Right ventricle myocardium superior (tissue), 1 donor: ENCODE measurements at regions not wholly inside any gene's neighbourhood (a gene's known extent, or its start where the extent isn't known, plus 50 kb on each side); places are given as distances from the start of the nearest gene placed in this dataset.

ENCODE experiments used
- ATAC-seq: fragments of 200-7000 bp; cut with Tn5 transposase; one replicate; pipeline ENCODE4 v1.9.1; 2020; ENCODE audit warnings: mild to moderate bottlenecking; ENCODE audit not compliant: poor library complexity
- DNase-seq: peaks from one replicate; pipeline ENCODE4 v3.0.0-alpha.2; 2020
- intact Hi-C: fragments of 100-400 bp; cut with DNase I; formaldehyde crosslinking; loops from one replicate; pipeline ENCODE4 v1.11.2; 2022
- donor health status: DM: no; HTN: yes; CAD: no; lungs with severe emphysema.

DNA sequence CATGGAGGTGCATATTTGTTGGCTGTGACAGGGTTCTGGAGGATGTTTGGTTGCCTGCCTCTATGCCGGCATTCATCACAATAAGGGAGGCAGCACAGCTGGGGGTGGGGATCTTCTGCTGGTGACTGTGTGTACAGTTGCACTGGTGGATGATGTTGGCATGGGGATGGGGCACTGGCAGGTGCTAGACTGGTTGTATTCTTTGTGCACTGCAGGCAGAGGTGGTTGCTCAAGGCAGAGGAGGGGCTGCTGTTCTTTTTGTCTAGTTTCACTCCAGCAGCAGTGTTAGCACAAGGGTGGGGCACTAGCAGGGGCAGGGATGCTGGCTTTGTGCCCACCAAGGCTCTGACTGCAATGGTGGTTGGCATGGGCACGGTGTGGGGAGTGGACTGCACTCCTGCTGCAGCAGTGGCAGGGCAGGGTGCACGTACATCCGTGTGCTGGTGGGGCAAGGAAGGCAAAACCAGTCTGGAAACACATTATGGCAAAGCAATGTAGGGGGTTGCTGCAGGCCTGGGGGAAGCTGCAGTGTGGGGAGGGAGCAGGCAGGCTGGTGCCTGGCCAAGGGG is 69.3 kb downstream of the ISOC1 start:
- DNase-seq (no peak), ATAC-seq (no peak)
- intact Hi-C loops = no loop called here

DNA sequence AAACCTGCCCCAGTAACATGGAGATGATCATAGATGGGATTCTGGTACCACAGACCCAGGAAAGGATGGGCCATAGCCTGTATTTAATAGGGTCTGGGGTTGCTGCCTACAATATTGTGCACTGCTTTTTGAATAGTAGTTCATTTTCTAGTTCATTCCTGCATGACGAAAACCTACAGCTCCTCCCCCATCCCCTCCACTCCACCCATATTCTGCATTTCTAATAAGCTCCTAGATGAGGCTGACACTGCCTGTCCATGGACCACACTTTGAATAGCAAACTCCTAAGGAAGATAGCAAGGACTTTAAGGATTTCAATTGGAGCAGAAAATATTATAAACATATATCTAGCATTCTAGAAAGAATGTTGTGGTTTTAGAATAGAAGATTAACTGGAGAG is 75.5 kb downstream of the ISOC1 start:
- intact Hi-C loops = no loop called here
- DNase-seq (no peak), ATAC-seq (no peak)

DNA sequence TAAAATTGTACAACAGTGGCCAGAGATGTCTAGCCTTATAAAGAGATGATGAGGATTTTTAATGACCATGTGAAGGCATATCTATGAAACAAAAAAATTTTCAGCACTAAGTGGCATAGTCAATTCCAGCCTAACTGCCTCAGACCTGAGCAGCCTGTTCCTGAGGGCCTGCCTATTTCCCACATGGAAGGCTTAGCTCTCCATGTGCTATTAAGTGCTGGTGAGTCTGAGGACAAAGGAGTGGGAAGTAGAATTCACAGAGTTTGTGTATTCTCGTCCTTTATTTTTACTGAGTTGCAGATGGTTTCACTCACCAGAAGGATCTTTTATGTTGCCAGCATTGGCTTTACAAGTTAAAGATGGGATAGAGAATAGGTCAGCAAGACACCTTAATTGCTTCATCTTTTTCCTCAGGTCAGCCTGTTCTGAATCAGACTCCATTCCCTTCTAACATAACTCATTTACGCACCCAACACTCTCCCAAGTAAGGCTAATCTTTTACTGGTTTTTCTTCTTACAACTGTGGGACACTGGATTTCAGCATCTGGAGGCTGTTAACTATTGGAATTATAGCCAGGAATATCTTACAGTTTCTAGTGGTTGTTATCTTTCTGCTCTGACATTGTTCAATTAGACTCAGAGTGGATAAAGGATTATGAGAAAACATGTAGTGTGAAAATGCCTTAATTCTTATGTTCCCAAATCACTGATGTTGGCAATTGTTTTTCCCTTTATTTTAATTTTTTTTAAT is 76.8 kb downstream of the ISOC1 start:
- intact Hi-C loops = no loop called here
- ATAC-seq = peak; percentile 32
- no peak for DNase-seq

DNA sequence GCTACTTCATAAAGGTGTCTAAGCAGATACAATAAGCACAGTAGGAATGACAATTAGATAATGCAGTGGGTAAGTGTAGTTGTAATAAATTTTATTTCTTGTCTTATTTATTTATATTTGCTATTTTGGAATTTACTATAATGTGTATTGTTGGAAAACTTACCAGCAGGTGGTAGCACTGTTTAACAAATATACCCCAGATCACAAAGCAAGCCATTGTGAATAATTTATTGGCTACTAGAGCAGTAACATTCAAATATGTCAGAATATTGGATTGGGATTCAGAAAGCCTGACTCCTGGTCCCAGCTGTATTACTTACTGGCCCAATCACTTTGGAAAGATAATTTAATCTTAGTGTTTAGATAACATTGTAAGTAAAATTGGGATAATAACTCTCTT is 78.0 kb downstream of the ISOC1 start:
- peak; percentile 75 for ATAC-seq
- DNase-seq = no peak
- intact Hi-C loops = no loop called here

DNA sequence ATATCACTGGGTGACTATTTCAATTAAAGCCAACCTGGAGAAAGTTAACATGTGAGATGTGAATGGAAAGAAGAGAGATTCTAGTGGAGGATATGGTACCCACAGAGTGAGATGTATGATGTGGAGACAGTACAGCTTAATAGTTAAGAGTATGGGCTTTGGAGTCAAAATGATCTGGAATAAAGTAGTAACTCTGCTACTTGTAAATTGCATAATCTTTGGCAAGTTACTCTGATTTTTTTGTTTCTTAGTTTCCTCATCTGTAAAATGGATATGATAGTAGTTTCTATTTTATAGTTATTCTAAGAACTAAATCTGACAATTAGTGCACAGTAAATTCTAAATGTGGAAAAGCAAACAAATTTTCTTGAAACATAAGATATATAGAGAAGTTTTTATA is 79.2 kb downstream of the ISOC1 start:
- intact Hi-C loops = no loop called here
- no peak for DNase-seq
- ATAC-seq = peak; percentile 40

DNA sequence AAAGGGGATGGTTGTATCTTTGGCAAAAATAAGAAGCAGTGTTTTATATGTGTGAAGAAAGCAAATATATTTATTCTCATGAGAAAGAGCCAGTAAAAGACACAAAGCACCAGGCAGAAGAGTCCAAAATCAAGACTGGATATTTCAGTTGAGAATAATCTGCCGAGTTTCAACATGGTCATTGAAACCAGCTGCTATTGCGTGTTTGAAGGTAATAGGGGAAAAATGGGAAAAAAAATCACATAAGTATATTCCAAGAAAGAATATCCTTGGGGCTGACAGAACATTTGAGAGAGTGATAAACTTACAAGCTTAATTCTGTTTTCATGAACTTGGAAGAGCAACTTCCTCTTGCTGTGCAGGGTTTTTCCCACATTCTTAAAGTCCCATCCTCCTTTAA is 79.9 kb downstream of the ISOC1 start:
- ATAC-seq (peak; percentile 59), DNase-seq (no peak)
- intact Hi-C loops = no loop called here

DNA sequence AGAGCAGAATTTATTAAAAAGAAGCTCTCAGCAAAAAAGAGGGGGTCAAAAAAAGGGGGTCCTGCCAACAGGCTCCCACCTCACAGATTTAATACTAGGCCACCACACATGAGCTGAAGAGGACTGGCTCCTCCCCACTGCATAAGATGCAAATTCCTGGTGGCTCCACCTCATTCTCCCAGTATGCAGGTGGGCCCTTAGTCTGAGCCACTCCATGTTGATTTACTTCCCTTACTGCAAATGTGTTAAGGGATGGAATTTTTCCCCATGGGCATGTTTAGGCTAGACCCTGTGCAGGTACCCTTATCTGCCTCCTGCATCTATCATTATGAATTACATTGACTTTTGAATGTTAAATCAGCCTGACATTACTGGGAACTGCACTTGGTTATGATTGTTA is 82.9 kb downstream of the ISOC1 start:
- DNase-seq = no peak

DNA sequence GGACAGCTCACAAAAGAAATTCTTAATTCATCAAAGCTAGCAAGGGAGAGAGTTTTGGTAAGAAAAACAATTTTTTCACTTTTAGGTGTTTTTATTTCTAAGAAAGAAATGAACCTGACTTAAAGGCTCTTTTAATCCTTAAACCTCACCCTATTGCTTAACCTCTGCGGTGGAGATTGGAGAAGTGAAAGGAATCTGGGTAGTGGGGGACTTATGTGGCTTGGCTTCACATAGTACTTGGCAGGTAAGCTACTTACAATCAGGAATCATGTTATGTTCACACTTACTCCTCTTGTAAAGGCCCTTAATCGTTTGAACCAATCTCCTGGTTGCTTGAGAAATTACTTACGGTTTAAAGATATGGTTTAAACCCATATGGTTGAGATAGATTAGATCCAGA is 104.8 kb downstream of the ISOC1 start:
- intact Hi-C loops = no loop called here
- no peak for DNase-seq
- no peak for ATAC-seq

More for the DNA sequence above, 82.9 kb downstream of the ISOC1 start:
- ATAC-seq = no peak
- intact Hi-C loops = no loop called here

DNA sequence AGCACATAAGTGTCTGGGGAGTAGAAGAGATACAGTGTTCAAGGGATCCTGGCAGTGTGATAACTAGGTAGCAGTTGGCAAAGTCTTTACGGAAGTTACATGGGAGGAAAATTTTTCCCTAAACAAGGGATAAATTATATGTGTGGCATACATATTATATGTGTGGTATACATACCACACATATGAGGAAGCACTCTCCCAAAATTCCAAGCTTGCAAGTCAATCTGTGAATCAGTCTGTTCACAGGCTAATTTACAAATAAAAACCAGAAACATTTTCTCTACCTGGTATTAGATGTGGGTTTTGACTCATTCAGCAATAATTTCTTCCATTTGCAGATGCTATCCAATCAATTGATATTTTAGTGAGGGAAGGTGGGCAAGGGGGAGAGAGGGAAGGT is 110.0 kb downstream of the ISOC1 start:
- no peak for DNase-seq
- no peak for ATAC-seq
- intact Hi-C loops = no loop called here

DNA sequence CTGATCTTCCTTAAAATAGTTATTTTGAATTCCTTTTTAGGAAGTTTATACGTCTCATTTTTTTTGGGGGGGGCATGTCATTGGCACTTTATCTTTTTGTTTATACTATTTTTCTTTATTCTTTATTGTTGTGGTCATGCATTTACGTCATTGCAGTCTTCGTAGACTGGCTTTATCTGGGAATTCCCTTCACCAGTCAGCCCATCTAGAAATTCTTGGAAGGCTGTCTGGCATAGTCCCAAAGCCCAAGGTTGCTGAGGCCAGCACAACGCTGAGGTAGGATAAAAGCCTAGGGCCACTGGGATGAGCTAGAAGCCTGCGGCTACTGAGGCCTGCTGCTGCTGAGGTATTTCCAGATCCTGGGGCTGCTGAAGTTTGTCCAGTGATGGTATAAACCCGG is 121.5 kb downstream of the ISOC1 start:
- intact Hi-C loops = no loop called here
- ATAC-seq = no peak
- no peak for DNase-seq

DNA sequence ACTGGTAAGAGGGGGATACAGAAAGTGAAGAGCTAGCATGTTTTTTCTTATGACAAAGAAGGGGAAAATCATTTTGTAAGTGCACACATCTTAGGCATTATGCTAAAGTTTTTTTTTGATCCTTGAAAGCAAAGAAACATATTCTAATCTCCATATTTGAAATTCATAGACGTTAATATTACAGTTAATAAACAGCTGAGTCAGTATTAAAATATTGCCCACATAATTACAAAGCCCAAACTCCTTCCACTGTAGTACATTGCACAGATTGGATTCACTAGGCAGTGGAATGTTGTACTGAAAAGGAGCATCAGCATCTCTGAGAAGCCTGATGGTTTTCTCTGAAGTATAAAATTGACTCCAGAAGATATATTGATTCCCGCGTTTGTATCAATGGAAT is 122.6 kb downstream of the ISOC1 start:
- DNase-seq (no peak), ATAC-seq (no peak)
- intact Hi-C loops = no loop called here

DNA sequence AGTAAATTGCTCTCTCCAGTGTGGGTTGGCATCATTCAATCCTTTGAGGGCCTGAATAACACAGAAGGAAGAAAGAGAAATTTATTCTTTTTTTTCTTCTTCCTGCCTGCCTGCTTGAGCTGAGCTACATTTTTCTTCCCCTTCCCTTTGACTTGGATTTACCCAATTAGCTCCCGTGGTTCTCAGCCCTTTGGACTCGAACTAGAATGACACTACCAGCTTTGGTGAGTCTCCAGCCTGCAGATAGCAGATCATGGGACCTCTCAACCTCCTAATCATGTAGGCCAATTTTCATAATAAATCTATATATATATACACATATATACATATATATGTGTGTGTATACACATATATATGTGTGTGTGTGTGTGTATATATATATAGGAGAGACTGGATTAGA is 128.6 kb downstream of the ISOC1 start:
- DNase-seq = no peak
- no peak for ATAC-seq
- intact Hi-C loops = no loop called here

DNA sequence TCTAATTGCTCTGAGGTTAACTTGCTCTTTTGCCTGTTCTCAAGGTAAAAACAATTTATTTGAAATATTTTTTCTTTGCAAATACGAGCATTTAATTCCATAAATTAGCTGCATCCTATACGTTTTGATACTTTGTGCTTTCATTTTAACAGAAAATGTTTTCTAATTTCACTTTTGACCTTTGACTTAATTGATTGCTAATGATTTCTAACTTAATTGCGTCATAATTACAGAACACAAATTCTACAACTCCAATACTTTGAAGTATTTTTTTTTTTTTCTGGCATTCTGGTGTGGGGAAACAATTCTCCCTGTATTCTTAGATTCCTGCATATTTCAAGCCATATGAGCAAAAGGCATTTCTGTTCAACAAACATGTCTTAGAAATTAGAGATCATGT is 134.0 kb downstream of the ISOC1 start:
- intact Hi-C loops = no loop called here
- DNase-seq (no peak), ATAC-seq (no peak)

DNA sequence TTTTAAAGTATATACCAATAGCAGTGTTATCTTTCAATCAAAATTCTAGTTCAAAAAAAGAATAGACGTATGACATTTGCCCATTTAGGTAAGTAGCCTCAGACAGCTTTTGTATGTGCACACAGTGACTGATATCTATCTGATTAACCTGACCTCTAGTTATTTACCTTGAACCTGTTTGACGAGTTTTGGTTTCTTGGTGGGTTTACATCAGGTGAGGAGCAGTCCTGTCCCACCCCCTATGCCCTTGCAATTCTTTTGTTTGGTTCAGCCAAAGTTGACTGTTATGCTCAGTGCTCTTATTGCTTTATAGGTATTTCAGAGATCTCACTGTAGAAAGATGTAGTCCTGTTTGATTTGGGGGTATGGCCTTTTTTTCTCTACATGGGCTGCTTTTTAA is 147.2 kb downstream of the ISOC1 start:
- DNase-seq (no peak), ATAC-seq (no peak)
- intact Hi-C loops = no loop called here

DNA sequence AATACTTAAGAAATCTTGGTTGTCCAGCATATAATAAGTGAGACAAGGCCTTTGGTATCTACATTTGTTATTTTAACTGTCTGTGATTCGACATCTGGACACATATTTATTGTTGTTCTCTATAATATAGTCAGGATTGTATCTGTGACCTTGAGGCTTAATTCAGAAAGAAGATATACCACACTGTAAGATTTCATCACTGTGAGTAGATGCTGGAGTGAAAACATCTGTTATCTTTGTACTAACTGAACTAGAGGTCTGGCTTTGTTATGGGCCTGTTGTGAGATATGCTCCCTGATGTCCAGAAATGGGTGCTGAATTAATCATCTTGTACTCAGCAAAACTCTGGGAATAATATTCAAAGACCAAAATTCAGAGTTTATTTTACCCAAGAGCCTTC is 148.5 kb downstream of the ISOC1 start:
- ATAC-seq = peak; percentile 64
- intact Hi-C loops = no loop called here
- DNase-seq = no peak

DNA sequence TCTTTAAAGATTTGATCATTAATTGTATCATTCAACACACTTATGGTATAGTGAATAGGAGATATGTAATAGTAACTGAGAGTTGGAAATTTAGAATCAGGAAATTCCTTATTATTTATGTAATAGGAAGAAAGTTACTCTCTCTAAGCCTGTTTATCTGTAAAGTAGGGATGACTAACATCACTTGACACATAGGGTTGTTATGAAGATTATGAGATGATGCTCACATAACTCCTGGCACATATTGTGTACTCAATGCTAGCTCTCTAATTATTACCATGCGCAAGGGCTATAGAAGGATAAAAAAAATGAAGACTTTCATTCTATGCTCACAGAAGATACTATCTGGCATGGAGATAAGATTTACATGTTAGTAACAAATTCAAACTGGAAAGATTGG is 149.9 kb downstream of the ISOC1 start:
- intact Hi-C loops = no loop called here
- DNase-seq = no peak
- peak; percentile 34 for ATAC-seq

DNA sequence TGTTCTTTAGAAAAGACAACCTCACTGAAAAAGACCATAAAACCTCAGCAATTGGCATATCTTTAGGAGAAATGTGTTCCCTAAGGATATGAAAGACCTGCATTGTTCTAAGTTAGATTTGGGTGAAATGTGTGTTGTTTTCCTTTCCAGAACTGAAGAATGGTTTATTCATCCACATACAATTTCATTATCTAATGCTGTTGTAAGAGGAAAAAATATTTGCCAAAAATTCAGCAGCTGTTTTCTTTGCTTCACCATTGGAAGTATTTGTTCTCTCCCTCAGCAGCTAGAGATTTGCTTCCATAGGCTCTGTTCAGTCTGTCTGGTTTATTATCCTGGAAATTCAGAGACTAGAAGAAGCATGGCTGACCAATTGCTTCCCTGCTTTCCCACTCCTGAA is 150.9 kb downstream of the ISOC1 start:
- ATAC-seq (peak; percentile 73), DNase-seq (no peak)
- intact Hi-C loops = no loop called here

DNA sequence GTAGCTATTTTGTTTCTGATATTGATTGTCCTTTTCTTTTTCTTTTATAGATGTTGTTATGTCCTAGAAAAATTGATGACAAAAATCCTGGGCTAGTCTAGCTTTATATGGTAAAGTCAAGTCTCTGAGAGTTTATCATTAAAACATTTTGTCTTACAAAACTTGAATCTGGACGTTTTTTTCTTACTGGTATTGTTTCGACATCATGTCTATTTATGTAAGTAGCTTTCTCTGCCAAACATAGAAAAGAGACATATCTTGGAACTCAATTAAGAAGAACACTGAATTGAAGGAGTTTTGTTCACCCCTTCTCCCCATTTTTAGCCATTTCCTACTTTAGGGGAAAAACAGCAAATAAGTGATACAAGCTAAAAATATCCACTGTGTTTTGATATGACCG is 151.5 kb downstream of the ISOC1 start:
- ATAC-seq (peak; percentile 55), DNase-seq (no peak)
- intact Hi-C loops = no loop called here

DNA sequence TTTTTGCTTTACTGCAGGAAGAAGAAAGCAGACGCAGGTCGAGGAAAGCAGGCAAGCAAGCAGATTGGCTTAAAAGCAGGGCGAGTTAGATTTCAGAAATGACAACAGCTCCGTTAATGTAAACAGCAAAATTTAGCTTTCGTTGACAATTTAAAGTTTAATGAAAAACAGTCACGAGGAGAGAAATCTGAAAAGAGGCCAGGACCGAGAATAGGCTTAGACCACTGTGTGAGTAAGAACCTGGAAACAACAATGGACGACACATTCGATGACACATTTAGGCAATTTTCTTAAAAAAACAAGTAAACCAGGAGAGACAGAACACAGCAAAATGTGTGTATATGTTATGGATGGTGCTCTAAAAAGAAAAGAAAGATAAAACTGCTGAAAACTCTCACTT is 155.3 kb downstream of the ISOC1 start:
- no peak for DNase-seq
- intact Hi-C loops = no loop called here
- ATAC-seq = no peak

DNA sequence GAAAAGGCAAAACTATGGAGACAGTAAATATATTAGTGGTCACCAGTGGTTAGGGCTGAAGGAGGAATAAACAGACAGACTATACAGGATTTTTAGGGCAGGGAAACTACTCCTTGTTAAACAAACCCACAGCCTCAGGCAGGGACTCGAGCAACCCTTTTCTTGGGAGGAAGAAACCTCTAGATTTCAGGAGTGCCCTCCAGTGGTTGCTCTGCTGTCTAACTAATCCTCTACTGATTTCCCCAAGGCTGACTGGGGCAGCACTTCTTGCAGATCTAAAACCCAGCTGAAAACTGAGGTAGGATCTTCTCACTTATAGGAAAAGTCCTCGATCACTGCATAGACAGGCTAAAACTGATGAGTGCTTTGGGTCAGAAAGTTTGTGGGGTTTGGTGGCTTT is 176.8 kb downstream of the ISOC1 start:
- intact Hi-C loops = no loop called here
- no peak for ATAC-seq
- DNase-seq = no peak

DNA sequence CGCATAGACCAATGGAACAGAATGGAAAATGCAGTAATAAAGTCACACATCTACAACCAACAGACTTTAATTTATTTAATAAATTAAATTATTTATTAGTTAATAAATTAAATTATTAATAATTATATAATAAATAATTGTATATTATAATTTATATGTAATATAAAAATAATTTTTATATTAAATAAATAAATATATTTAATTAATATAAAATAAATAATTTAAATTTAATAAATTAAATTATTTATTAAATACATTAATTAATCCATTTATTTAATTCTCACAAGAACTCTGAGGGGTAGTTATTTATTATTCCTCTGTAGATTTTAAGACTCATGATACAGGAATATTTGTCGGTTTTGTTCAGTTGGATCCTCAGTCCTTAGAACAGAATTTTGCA is 176.1 kb upstream of the ADAMTS19 start:
- intact Hi-C loops = no loop called here
- no peak for ATAC-seq

More for the DNA sequence above, 176.1 kb upstream of the ADAMTS19 start:
- no peak for DNase-seq
